HG03103 (cell line): ENCODE measurements at regions not wholly inside any gene's neighbourhood (a gene's known extent, or its start where the extent isn't known, plus 50 kb on each side); places are given as distances from the start of the nearest gene placed in this dataset.

Experiments used
- ATAC-seq: cut with Tn5 transposase; IDR thresholded peaks from one replicate; pipeline ENCODE4 v1.9.1; 2021; ENCODE audit warnings: low read depth; ENCODE audit not compliant: unreplicated experiment

DNA sequence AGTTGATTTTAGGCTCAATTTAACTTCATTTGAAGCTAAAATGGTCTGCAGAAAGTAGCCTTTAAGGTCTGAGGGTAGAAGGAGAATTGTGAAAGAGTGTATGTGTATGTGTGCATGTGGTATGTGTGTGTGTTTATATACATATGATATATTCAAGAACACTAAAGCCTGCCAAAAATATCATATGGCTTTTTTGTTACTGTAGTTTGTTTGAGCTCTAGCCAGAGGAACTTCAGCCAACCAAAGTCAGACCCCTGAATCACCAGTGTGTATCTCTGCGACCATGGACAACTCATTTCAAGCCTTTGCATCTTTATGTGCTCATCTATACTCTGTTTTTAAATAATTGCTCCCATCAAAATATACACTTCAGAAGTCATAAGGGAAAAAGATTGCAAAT is 58.4 kb upstream of the HDAC9 start:
- no peak for ATAC-seq

DNA sequence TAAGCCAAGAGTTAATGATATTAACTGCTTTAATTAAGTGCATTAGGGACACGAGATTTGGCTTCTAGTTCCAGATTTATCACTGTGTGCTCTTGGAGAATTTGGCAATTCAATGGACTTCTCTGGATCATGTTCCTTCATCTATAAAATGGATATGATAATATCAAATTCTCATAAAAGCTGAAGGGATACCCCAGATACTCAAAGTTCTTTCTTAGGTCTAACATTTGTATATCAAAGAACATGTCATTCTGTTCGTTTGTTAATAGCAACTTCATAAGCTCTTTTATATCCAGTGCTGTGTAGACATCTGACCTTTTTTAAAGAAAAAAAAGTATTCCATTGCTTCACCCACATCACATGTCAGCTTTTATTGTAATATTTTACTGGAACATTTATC is 54.6 kb upstream of the HDAC9 start:
- no peak for ATAC-seq

DNA sequence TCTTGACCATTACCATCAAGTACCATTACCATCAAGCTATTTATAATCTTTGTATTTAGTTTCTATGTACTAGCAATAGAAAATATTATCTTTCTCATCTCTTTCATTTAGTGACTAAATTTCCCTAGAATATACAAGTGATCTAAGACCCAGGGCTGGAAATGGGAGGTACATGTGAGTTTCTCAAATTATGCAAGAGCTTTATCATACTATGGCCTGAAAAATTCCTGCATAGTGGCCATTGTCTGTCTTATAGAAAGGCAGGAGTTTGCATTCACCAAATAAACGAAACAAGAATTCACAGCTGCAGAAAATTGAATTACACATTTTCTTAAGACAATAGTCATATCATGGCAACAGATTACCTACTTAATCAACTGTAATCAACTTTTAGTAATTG is 50.7 kb upstream of the HDAC9 start:
- ATAC-seq, result no peak

DNA sequence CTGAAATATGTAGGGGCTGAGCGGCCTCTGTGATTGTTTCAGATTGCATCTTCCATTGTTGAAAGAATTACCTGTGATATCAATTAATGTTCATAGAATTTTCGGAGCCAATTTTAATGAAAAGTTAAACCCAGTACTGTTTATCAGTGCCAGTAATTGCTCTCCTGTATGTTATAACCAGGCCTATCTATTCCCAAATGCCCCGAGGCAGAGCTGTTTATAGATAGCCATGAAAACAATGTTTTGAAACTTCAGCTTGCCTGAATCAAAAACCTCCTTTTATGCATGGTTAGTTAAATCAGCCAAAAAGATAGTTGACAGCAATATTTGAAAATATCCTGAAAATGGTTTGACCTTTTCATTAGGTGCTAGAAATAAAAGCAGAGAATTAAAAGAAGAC is 50.1 kb upstream of the HDAC9 start:
- ATAC-seq, result no peak
